ENCODE measurements at regions not wholly inside any gene's neighbourhood (a gene's known extent, or its start where the extent isn't known, plus 50 kb on each side); places are given as distances from the start of the nearest gene placed in this dataset.
"Not testable (repeated sequence)": the region's sequence is repeated elsewhere in the genome, so short reads cannot be mapped to it uniquely, and the experiment has no call there.

- no peak for DNase-seq
Observed at GRCh38 chr2:221997100-221997499, 301.7 kb downstream of the PAX3 start.

- no peak for DNase-seq
Observed at GRCh38 chr2:221994926-221995325, 303.9 kb downstream of the PAX3 start.

GRCh38 chr2:221984376-221984775, 314.4 kb downstream of the PAX3 start:
- DNase-seq, result not testable (repeated sequence)

- no peak for DNase-seq
Observed at GRCh38 chr2:221981912-221982470, 316.8 kb downstream of the PAX3 start.

GRCh38 chr2:221975151-221975550, 323.6 kb downstream of the PAX3 start:
- no peak for DNase-seq

GRCh38 chr2:221973902-221974301, 324.9 kb downstream of the PAX3 start:
- DNase-seq, result no peak

GRCh38 chr2:221973502-221973901, 325.3 kb downstream of the PAX3 start:
- no peak for DNase-seq

- no peak for DNase-seq
Observed at GRCh38 chr2:221972813-221973478, 325.9 kb downstream of the PAX3 start.

- DNase-seq, result no peak
Observed at GRCh38 chr2:221970389-221970788, 328.4 kb downstream of the PAX3 start.

GRCh38 chr2:221969830-221970144, 329.0 kb downstream of the PAX3 start:
- no peak for DNase-seq

GRCh38 chr2:221969087-221969829, 329.5 kb downstream of the PAX3 start:
- DNase-seq, result peak; percentile 27

GRCh38 chr2:221962186-221962585, 336.6 kb downstream of the PAX3 start:
- DNase-seq, result peak; percentile 33

- DNase-seq, result peak; percentile 91
Observed at GRCh38 chr2:221961561-221961960, 337.2 kb downstream of the PAX3 start.

GRCh38 chr2:221958224-221958623, 340.6 kb downstream of the PAX3 start:
- no peak for DNase-seq

- DNase-seq, result no peak
Observed at GRCh38 chr2:221948076-221948475, 350.7 kb downstream of the PAX3 start.

- DNase-seq, result not testable (repeated sequence)
Observed at GRCh38 chr2:221944452-221944851, 354.3 kb downstream of the PAX3 start.

- peak; percentile 25 for DNase-seq
Observed at GRCh38 chr2:221943076-221943810, 355.6 kb downstream of the PAX3 start.

- DNase-seq, result no peak
Observed at GRCh38 chr2:221931251-221931991, 359.3 kb upstream of the EPHA4 start.

GRCh38 chr2:221929259-221929658, 357.2 kb upstream of the EPHA4 start:
- no peak for DNase-seq

GRCh38 chr2:221926327-221926726, 354.2 kb upstream of the EPHA4 start:
- no peak for DNase-seq

GRCh38 chr2:221924576-221924975, 352.5 kb upstream of the EPHA4 start:
- DNase-seq, result no peak

- no peak for DNase-seq
Observed at GRCh38 chr2:221915926-221916325, 343.8 kb upstream of the EPHA4 start.

- DNase-seq, result no peak
Observed at GRCh38 chr2:221914334-221914880, 342.3 kb upstream of the EPHA4 start.

Measured in SHP77 treated with DMSO at 0.1 percent for 48 hours (cell line).